ENCODE measurements at regions not wholly inside any gene's neighbourhood (a gene's known extent, or its start where the extent isn't known, plus 50 kb on each side); places are given as distances from the start of the nearest gene placed in this dataset.

- TF ChIP-seq GATA3 (IDR thresholded peaks at IDR 0.05; ENCODE audit: low read depth, low read length): no peak
- TF ChIP-seq GATA2 (IDR thresholded peaks at IDR 0.05; ENCODE audit: low read depth, low read length): no peak
Measured at GRCh38 chr13:44170731-44171130, 202.9 kb upstream of the SERP2 start.
